Right renal cortex interstitium (tissue), 3 donors: ENCODE measurements at regions not wholly inside any gene's neighbourhood (a gene's known extent, or its start where the extent isn't known, plus 50 kb on each side); places are given as distances from the start of the nearest gene placed in this dataset.

Experiments
- DNase-seq, 3 donors: peaks; one replicate each; pipeline ENCODE4 v3.0.0-alpha.2; 2013; ENCODE audit warnings: low read depth in 3 of 3, low spot score in 2 of 3

DNA sequence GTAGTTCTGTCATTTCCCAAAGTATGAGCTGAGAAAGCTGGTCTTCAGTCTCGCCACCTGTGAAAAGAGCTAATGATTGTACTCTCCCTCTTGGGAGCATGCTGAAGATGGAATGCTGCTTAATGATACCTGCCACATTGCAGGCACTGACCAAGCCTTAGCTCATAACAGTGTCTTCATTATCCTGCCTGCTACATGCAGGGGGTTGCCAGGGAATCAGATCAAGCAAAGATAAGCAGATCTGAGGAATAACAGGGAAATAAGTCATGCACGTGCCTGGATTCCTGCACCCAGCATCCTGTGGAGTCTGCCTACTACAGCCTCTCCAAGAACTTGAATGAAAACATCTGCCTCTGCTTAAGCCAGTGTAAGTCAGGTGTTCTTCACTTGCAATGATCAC is 667.3 kb downstream of the NPHP4 start:
- no peak for DNase-seq

DNA sequence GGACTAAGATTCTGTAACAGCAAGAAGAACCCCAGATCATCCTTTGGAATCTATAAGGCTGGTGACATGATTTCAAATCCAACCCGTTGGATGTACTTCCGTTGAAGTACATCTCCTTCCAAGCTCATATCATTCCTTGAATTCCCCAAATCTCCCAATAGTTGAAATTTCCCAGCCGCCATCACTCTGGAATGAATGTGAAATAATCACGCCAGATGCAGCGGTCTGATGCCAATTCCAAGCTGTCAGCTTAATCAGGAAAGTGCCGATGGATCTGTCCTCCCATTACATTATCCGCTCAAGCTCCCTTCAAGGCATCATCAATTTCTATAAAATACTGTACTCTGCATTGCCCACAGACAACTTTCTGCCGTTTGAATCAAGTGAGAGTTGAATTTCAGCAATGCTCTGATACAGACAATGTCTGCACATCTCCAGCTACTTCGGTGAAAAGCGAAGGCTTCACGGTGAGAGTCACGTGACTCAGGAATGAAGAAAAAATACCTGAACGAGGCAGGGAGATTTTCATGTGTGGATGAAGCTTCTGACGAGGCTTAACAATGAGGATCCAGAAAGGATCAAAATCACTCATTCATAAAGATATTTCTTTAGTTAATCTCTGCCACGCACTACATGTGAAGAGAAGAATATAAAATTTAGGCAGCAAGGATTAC is 663.9 kb downstream of the AJAP1 start:
- no peak for DNase-seq

DNA sequence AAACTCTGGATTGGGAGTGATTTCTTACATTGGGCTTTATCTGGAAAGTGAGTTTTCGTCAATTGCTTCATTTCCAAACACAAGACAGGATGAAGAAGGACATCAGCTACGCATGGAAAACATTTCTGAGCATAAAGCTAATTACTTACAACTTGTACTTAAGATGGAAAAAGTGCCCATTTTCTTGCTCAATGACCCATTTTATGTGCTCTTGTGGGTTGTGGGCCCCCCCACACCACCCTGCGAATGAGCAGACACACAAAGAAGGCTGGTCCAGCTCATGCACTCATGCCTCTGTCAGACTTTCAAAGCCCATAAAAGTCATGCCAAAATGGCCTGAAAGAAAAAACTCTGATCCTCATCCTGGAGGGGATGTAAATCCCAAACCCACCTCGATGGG is 663.0 kb downstream of the AJAP1 start:
- no peak for DNase-seq

DNA sequence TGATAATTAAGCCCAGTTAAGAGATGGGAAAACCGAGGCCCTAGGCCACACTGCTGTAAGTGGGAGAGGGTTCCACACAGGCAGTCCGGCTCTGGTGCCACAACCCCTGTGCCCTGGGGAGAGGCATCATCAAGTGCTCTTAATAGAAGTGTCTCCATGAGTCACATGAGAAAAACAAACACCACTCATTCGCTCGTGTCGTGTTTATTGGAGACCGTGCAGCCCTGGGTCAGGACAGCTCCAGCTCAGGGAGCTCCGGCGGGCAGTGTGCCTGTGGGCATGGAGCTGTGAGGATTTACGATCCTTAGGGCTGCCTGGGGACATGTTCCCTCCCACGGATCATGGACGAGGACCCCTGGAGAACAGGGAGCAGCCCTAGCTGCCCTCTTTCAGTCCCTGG is 658.5 kb downstream of the AJAP1 start:
- DNase-seq = no peak

DNA sequence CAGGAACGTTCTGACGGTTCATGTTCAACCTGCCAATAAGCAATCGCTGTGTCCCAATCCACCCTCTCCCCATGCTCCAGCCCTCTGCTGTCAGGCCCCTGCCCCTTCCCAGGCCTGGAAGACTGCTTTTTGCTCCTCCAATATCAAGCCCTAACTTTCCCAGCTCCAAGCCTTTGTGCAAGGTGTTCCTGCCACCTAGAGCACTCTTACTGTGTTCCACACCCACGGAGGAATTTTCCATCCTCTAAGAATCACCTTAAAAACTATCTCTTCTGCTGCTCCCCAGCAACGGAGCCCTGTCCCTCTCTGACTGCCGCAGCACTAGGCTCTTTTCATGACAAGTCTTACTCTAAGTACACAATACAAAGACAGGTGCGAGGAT is 657.9 kb downstream of the AJAP1 start:
- no peak for DNase-seq

DNA sequence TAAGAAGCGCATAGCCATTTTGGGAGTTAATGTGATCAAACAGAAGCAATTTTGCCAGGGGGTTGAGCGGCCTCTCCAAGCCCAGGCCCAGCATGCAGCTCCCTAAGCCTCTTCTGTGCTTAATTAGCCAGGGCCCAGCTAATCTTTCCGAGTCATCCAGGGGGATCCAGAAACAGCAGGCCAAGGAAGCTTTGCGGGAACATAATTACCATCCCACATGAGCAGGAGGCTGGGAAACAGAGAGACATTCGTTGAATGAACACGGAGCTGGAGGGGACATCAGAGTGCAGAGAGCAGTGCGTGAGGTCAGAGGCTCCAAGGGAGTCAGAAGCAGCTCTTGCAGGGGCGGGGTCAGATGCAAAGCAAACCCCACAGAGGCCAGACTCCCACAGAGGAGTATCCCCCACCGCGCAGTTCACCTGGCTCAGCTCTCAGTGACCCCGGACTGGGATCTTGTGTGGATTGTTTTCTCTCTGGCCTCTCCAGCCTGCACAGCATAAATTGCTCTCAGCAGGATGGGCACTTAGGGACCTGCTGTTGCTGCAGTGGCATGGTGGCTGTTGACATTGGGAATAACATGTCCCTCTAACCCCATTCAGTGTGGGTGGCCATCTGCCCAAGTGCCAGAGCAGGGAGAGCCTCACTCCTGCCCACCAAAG is 657.4 kb downstream of the AJAP1 start:
- no peak for DNase-seq

DNA sequence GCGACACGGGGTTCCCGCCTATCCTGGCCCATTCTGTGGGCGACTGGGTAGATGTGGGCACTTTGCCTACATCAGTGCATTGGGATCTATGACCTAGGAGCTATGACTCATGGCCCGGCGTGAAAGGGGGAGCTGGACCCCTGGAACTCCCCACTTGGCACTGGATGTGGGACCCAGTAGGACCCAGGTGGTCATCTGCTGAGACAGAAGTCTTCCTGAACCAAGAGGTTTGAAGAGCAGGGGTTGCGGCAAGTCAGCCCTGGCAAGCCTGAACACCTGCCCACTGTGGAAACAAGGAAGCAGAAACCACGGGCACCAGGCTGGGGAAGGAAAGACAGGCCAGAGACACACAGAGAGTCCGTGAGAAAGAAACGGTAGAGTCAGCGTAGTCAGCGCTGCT is 656.7 kb downstream of the AJAP1 start:
- no peak for DNase-seq

DNA sequence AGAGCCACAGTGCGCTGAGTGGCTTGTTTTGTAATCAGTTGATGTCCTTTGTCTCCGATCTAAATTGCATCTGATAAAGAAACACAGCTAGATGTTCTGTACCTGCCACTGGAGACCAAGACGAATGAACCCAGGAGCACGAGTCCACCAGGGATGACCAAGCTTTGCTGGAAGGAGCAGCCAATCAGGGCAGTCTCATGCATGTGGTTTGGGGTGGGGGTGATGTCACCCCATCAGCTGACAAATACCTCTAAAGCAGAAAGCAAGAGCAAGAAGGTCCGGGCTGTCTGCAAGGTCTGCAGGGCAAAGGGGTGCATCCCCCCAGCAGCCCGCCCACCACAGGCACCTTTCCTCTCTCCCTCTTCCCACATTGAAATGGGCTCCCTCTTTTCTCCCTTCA is 653.8 kb downstream of the AJAP1 start:
- DNase-seq = no peak

DNA sequence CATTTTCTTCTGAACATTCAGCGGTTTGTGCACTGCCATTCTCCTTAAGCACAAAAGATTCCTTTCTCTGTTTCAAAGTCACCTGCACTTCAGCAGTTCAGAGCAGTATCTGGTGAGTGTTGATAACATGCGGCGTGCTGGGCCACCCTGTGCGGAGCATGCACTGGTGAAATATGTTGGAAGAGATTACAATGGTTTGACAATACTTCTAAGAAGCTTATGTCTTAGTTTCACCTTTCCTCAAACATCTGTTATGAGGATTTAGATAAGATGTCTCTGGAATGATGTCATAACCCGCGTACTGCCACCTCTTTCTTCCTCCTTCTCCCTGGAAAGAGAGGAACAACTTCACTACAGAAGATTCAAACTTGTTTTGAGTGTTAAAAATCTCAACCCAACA is 650.3 kb downstream of the AJAP1 start:
- DNase-seq = no peak

DNA sequence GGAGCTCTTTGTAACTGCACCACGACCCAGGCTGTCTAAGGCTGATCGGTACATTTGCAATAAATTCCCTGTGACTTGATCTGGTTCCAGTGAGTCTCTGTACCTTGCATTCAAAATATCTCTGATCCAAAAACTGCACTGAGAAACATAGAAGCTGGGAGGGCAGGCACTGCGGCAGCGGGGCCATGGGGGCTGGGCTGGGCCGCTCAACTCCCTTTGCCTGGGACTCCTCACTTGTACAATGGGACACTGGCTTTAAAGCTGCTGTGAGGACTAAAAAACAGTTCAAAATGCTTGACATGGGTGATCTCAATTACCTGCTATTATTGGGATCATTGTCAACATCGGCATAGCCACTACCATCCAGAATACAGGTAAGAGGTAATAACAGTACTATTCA is 644.0 kb downstream of the AJAP1 start:
- DNase-seq = no peak

DNA sequence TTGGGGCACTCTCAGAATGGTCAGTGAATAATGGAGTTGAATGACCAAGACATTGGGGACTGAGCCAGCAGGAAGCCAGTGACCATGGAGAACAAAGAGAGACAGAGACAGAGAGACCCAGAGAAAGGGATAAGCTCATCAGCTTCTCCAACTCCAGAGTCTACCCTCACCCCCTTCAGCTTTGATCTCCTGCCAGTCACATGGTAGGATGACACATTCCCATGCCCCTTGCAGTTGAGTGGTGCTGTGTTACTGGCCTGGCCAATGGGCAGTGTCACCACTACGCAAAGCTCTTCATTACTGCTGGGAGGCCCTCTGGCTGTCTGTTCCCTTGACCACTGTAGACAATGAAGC is 643.5 kb downstream of the AJAP1 start:
- no peak for DNase-seq

DNA sequence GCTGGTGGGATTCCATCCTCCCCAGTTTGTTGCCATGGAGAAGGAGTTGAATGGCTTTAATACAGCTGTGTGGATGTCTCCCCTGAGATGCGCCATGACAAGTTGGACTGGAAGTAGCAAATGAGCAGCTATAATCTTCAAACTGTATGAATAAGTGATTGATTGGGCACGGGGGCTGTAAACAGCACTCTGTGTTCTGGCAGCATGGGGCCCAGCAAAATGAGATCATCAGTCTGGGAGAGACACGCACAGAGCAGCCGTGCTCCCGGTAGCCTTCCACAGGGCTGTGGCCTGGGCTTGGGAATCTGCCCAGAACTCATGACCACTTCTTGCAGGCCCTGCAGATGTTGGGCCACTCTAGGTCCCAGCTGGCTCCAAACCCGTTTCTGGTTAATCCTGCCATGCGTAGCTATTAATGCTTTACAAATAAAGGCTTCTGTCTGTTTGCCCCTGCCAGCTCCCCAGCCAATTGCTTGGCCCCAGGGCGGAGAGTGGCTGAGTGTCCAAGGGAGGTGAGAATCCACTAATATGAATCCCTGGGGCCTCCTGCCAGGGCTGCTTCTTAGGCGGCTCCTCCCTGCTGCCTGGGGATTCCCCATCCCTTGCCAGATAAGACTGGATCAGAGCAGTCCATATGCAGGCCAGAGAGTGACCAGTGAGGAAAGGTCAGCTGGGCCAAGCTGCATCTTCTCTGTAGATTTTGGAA is 642.9 kb downstream of the AJAP1 start:
- no peak for DNase-seq

DNA sequence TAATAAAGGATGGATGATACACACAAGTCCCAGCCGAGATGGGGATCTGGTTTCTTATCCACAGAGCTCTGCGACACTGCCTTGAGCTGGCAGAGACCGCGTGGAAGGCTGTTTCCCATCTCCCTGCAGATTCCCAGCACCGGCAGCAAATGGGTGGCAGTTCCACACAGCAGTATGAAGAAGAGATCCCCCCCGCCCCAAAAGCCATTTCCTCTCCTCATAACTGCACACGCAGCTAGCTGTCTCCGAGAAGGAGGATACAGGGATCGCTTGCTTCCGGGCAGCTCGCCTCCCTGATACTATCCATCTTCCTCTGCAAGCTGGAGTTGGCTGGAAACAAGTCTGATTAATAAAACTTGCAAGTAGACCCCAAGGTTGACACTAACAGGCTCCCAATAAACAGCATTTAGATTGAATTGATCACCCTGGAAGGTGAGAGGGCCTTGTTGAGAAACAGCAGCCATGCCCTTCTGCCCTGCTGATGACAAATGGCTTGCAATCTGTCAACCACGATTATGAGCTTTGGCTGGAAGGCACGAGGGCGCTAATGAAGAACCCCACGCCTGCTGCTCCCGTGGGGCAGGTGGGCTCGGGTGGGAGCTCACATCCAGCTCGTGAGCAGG is 642.3 kb downstream of the AJAP1 start:
- DNase-seq = no peak

DNA sequence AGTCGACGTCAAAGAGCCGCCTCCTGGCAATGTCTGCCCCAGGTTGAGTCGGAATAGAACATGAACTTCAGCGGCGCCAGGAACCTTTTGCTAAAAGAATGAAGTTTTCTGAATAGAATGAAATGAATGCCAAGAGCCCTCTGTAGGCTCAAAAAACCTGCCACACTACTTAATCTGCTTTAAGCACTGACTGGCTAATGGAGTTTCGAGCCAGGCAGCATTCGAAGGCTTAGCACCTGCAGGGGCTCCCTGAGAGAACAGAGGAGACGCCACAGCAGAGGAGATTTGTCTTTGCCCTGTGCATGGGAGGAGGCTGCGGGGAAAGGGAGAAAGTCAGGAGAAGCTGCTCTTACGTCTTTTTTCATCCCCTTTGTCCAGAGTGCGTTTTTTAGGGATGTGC is 641.7 kb downstream of the AJAP1 start:
- no peak for DNase-seq

DNA sequence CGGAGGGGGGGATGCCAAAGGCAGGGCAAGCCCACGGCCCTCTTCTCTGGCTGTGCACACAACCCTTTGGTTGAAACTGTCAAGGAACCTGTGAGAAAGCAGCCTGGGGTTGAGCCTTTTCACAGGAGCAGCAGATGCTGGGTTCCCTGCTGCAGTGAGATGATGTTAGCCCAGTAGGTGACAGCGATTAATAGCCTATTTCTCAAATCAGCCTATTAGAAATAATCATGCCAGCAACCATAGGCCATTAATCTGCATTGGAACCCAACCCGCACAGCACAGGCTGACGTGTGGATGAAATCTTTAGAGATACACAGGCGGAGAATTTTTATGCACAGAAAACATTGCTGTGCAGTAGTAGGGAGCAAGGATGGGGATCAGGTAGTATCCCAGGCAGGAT is 637.5 kb downstream of the AJAP1 start:
- DNase-seq = no peak

DNA sequence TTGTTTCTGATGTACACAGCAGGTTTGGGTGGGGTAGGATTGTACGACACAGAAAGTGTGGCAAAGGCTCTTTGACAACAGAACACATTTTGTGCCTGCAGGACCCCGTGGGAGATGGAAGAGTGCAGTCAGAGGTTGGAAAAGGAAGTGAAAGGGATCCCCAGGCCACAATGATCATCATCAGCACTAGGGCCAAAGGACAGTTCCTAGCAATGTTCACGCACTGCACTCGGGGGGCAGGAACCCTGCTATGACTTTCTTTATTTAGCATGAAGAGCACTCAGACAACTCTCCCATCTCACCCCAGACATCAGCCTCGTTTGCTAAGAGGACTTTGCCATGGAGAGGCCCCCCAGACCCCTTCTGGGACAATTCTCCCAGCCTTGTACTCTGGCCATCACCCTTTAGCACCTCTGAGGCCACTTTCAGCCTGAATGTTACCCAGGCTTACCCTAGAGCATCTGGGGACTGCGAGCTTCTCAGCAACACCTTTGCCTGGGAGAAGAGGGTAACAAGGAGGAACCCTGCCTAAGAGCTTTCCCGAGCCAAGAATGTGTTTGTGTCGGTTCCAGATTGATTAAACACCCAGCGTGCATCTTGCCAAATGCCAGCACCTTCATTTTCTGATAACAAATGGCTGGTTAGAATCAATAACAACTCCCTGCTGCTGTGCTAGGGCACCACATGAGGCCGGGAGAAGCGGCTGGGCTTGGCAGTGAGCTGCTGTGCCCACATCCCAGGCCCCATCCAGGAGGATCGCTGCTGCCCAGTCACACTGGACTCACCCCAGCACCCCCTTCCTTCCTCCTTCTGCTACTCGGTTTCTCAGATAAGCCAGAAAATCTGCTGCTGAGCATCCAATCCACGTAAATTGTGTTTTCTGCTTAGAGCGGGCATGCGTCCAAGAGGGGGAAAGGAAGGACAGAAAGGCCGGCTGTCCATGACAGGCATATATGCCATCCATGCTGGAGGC is 633.1 kb downstream of the AJAP1 start:
- no peak for DNase-seq

DNA sequence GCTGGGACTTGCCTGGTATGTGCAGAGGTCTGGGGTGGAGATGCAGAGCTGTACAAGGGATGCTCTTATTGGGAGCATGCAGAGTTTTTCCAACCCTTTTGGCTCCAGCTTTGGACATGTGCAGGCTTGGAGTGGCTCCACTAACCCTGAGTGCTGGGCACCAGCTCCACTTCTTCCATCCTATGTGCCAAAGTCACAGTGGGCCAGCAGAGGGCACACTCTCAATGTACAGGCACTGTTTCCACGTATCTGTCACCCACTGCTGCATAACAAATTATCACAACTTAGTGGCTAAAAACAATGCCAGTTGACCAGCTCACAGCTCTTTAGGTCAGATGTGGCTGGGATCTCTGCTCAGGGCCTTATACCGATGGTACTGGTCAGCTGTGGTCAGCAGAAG is 631.8 kb downstream of the AJAP1 start:
- DNase-seq = no peak

DNA sequence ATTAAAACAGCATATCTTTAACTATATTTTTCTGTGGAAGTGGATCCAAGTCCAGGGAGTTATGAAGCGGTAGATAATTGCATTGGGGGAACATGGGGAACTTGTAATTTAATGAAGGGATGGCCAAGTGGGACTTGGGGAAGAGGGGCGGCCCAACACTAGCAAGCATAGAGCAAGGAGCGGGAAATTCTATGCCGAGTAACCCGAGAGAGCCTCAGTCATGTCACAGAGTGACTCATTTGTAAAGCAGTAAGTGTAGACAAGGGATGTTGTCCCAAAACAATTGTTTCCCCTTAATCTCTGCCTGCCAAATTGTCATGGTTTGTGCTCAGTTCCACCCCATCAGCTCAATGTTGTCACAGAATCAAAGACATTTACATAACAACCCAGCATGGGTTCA is 620.1 kb downstream of the AJAP1 start:
- no peak for DNase-seq

DNA sequence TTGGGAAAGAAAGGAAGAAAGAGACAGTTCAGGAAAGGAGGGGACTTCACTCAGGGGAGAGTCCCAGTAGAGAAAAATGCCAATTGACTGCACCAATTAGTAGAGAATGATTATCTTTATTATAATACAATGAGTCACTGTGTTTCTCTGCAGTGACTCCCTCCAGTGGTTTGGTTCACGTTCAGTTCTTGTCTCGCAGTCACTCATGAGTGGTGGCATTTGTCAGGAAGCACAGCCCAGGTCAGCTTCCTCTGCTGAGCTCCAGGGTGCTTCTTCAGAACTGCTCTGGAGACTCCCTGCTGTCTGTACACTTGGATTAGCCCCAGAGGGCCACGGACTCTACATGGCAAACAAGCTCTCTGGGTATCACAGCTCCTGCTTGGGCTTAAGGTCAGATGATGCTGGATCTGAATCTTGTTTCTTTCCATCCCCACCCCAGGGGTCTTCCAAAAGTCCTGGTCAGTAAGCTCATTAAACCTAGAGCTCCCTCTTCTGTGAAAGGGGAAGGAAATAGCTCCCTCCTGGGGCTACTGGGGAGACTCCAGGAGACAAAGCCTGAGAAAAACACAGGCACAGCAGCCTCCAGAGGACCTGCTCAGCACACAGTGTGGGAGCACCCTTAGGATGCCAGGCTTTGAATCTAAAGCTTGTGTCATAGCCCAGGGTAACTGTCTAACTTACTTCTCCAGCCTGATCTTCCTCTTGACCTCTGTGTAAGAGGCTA is 619.0 kb downstream of the AJAP1 start:
- DNase-seq = no peak

DNA sequence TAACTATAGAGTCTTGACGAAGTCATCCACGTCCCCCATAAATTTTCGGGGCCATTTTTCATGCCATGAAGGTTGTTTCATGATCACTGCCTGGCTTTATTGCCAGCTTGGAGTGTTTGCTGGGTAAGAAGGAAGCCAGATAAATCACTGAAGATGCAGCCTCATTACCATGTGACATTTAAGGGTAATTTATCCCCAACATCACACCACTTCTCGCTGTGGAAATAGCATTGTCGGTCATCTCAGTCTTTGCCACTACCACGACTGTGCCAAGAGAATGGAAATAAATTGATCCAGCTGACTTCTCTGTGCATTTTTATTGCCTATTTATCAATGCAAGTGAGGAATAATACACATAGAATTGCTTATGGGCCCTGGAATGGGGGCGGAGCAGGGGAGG is 617.9 kb downstream of the AJAP1 start:
- no peak for DNase-seq
